Muscle layer of colon (tissue), 2 donors: ENCODE measurements at regions not wholly inside any gene's neighbourhood (a gene's known extent, or its start where the extent isn't known, plus 50 kb on each side); places are given as distances from the start of the nearest gene placed in this dataset.

ENCODE experiments used
- H3K27ac ChIP-seq: one replicate; pipeline ENCODE4 v1.7.0; 2013; ENCODE audit warnings: low read depth, mild to moderate bottlenecking, low read length, moderate library complexity
- H3K27me3 ChIP-seq, 2 donors: one replicate each; pipeline ENCODE4 v1.7.0; 2013; ENCODE audit warnings: low read length in 2 of 2, mild to moderate bottlenecking in 2 of 2; ENCODE audit not compliant: insufficient read depth in 2 of 2, control insufficient read depth in 1 of 2
- H3K36me3 ChIP-seq: one replicate; pipeline ENCODE4 v1.7.0; 2013; ENCODE audit warnings: mild to moderate bottlenecking, low read length; ENCODE audit not compliant: insufficient read depth
- H3K4me1 ChIP-seq: one replicate; pipeline ENCODE4 v1.7.0; 2013; ENCODE audit warnings: mild to moderate bottlenecking, low read length; ENCODE audit not compliant: insufficient read depth
- H3K4me3 ChIP-seq, 2 donors: one replicate each; pipeline ENCODE4 v1.7.0; 2013; ENCODE audit warnings: low read length in 2 of 2, low read depth in 1 of 2, mild to moderate bottlenecking in 1 of 2, moderate library complexity in 1 of 2
- H3K9ac ChIP-seq: one replicate; pipeline ENCODE4 v1.7.0; 2013; ENCODE audit warnings: low read length
- H3K9me3 ChIP-seq: one replicate; pipeline ENCODE4 v1.7.0; 2013; ENCODE audit warnings: mild to moderate bottlenecking, low read length
- donor health status: abdominal sarcoma.
- donor health status: Adenocarcinoma of cecum.

DNA sequence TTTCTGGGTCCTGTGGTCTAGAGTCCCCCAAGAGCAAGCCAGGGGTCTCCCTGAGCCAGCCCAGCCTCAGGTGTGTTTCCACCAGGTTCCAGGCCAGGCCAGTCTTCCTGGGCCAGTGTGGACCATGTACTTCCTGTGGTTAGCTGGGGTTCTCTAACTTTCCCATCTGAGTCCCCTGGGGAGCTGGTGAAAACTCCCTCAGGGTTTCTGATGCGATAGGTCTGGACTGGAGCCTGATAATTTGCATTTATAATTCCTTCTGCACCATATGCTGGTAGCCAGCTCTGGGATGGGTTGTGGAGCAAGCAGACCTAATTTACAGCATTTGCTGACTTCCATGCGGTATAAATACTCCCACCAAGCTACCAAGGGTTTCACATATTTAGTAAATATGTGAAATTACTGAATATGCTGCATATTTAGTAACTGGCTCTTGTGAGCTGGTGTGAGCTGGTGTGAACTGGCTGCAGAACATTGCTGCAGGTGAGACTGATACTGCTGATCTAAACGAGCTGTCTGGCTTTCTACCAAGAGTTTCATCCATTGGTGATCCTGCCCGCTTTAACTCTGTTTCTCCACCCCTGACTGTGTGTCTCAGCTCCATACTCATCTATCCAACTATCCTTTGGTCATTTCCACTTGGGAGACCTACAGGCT lies 62.6 kb downstream of the RIN2 start:
- H3K4me1 ChIP-seq, result peaks cover 7% of the 10 kb centered on the region
- no peak overlapping the region for H3K9ac ChIP-seq
- no peak overlapping the region for H3K4me3 ChIP-seq
- no peaks in the 10 kb centered on the region for H3K36me3 ChIP-seq
- H3K27me3 ChIP-seq, result no peaks in the 10 kb centered on the region
- no peaks in the 10 kb centered on the region for H3K9me3 ChIP-seq
- H3K27ac ChIP-seq, result no peak overlapping the region

- no peaks in the 10 kb centered on the region for H3K4me1 ChIP-seq
- H3K27me3 ChIP-seq, result no peaks in the 10 kb centered on the region
Observed at GRCh38 chr20:19821606-19822005, 63.5 kb downstream of the RIN2 start.

GRCh38 chr20:19823216-19823615 lies 65.2 kb downstream of the RIN2 start:
- Histone ChIP-seq H3K27me3 (no peaks in the 10 kb centered on the region), H3K4me1 (no peaks in the 10 kb centered on the region), H3K4me3 (no peak overlapping the region), H3K9ac (no peak overlapping the region), H3K36me3 (no peaks in the 10 kb centered on the region), H3K27ac (no peak overlapping the region), H3K9me3 (no peaks in the 10 kb centered on the region)

More at GRCh38 chr20:19821606-19822005, 63.5 kb downstream of the RIN2 start:
- Histone ChIP-seq H3K4me3 (no peak overlapping the region), H3K36me3 (no peaks in the 10 kb centered on the region), H3K27ac (no peak overlapping the region), H3K9me3 (no peaks in the 10 kb centered on the region), H3K9ac (no peak overlapping the region)

DNA sequence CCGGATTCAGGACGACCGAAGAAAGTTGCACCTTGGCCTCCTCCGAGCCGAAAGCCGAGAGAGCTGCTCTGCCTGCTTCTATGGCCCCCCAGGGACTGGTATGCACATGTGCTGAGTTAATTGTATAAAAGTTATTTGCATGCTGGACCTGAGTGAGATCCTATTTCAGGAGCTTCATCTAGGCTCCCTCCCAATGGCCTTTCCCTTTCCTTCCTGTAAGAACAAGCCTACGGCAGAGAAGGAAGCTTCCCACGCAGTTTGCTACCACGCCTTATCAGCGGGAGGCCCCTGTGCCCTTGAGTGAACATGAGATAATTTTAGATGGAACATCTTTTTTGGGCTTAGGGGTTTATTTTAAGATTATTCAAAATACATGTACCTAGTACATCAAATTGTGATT lies 65.9 kb downstream of the RIN2 start:
- Histone ChIP-seq H3K4me3 (no peak overlapping the region), H3K9me3 (no peaks in the 10 kb centered on the region), H3K27me3 (no peaks in the 10 kb centered on the region), H3K27ac (no peak overlapping the region), H3K36me3 (no peaks in the 10 kb centered on the region), H3K4me1 (no peaks in the 10 kb centered on the region), H3K9ac (no peak overlapping the region)

- H3K27ac ChIP-seq, result no peak overlapping the region
Observed at GRCh38 chr20:19824861-19825260, 66.8 kb downstream of the RIN2 start.

GRCh38 chr20:19826179-19826914 lies 68.3 kb downstream of the RIN2 start:
- H3K27ac ChIP-seq, result no peak overlapping the region
- H3K27me3 ChIP-seq, result no peaks in the 10 kb centered on the region
- H3K9me3 ChIP-seq, result no peaks in the 10 kb centered on the region
- no peaks in the 10 kb centered on the region for H3K4me1 ChIP-seq
- H3K4me3 ChIP-seq, result no peak overlapping the region
- H3K36me3 ChIP-seq, result no peaks in the 10 kb centered on the region
- no peak overlapping the region for H3K9ac ChIP-seq

More at GRCh38 chr20:19824861-19825260, 66.8 kb downstream of the RIN2 start:
- Histone ChIP-seq H3K4me1 (no peaks in the 10 kb centered on the region), H3K36me3 (no peaks in the 10 kb centered on the region), H3K27me3 (no peaks in the 10 kb centered on the region), H3K9ac (no peak overlapping the region), H3K4me3 (no peak overlapping the region), H3K9me3 (no peaks in the 10 kb centered on the region)

- H3K9ac ChIP-seq, result no peak overlapping the region
- H3K9me3 ChIP-seq, result no peaks in the 10 kb centered on the region
- H3K4me3 ChIP-seq, result no peak overlapping the region
- H3K4me1 ChIP-seq, result no peaks in the 10 kb centered on the region
- H3K27me3 ChIP-seq, result no peaks in the 10 kb centered on the region
- no peak overlapping the region for H3K27ac ChIP-seq
- no peaks in the 10 kb centered on the region for H3K36me3 ChIP-seq
Observed at GRCh38 chr20:19827818-19828217, 69.8 kb downstream of the RIN2 start.

DNA sequence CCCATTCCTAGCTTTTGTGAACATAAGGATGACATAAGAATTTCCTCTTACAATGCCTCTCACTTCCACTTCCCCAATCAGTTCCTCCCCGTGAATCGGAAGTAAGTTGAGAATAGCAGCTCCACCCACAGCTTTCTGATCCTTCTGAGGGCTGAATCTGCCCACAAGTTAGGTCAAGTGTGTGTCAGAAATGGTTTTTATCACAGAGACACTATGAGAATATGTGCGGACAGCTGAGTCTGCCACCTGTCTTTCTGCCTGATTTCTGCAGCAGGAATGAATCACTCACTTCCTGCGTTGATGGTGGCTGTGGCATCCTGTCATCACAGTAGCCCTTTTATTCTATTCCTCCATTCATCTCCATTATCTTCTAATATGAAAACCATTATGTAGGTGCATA lies 70.2 kb downstream of the RIN2 start:
- no peaks in the 10 kb centered on the region for H3K27me3 ChIP-seq
- no peaks in the 10 kb centered on the region for H3K4me1 ChIP-seq
- H3K9me3 ChIP-seq, result no peaks in the 10 kb centered on the region
- no peaks in the 10 kb centered on the region for H3K36me3 ChIP-seq
- no peak overlapping the region for H3K9ac ChIP-seq
- H3K4me3 ChIP-seq, result no peak overlapping the region
- H3K27ac ChIP-seq, result no peak overlapping the region

DNA sequence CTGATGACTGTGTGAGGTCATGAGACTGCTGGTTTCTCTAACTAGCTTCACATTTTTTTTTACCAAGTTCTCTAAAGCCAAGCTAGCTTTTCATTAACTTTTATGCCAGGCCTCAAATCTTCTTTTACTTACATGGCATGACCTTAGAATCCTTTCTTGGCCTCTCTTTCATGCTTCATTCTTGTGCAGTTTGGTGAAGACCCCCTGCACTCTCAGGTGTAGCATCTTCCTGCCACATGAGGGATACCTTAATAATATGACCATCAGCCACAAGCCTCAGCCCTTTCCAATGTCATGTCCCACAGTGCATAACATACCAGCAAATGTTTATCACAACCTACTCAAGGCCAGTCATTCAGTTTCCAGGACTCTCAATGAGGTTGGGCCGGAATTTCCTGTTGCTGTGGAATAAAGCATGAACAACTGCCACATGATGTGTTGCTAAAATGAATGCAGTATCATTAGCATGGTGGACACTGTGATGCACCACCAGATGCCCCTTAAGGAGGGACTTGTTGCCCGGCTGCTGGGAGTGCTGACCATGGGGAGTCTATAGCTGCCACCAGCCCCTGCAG lies 72.2 kb downstream of the RIN2 start:
- H3K27ac ChIP-seq, result no peak overlapping the region
- no peaks in the 10 kb centered on the region for H3K27me3 ChIP-seq
- H3K9me3 ChIP-seq, result no peaks in the 10 kb centered on the region
- H3K9ac ChIP-seq, result no peak overlapping the region
- H3K4me1 ChIP-seq, result peaks cover 4% of the 10 kb centered on the region
- no peaks in the 10 kb centered on the region for H3K36me3 ChIP-seq
- H3K4me3 ChIP-seq, result no peak overlapping the region

DNA sequence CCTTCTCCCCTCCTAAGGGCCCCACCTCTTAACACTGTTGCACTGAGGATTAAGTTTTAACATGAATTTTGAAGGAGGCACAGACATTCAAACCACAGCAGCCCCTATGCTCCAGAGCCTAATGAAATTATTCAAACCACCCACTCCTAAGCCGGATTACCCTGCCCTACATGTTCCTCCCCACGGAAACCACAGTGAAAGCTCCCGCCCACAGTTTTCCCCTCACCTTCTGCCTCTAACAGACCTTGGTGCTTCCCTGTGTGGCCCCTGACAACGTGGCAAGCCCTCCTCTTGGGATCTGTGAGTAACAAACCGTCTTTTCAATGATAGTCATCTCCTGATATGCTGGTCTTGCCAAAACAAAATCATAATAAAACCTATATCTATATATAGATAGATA lies 74.8 kb downstream of the RIN2 start:
- Histone ChIP-seq H3K9me3 (no peaks in the 10 kb centered on the region), H3K27ac (no peak overlapping the region), H3K27me3 (no peaks in the 10 kb centered on the region), H3K4me3 (no peak overlapping the region), H3K4me1 (peaks cover 12% of the 10 kb centered on the region), H3K36me3 (no peaks in the 10 kb centered on the region), H3K9ac (no peak overlapping the region)

GRCh38 chr20:19833395-19833794 lies 75.3 kb downstream of the RIN2 start:
- Histone ChIP-seq H3K27me3 (no peaks in the 10 kb centered on the region), H3K4me1 (peaks cover 12% of the 10 kb centered on the region), H3K36me3 (no peaks in the 10 kb centered on the region), H3K9ac (no peak overlapping the region), H3K27ac (no peak overlapping the region), H3K4me3 (no peak overlapping the region), H3K9me3 (no peaks in the 10 kb centered on the region)
